GM12878 (cell line): ENCODE measurements at regions not wholly inside any gene's neighbourhood (a gene's known extent, or its start where the extent isn't known, plus 50 kb on each side); places are given as distances from the start of the nearest gene placed in this dataset.

Experiments
- ATAC-seq: fragments of 200-7000 bp; cut with Tn5 transposase; 3 replicates; pipeline ENCODE4 v1.9.1; 2020; ENCODE audit warnings: mild to moderate bottlenecking, moderate library complexity
- BruUV-seq: library from RNA; stranded (reverse); fragments of 400-500 nt; replicated peaks from 2 replicates; lab custom pipeline; 2021; lab: Mats Ljungman, UMichigan
- CTCF ChIA-PET: fragments of 300-600 bp; sonication (Branson Sonifier 250); formaldehyde crosslinking; extraction: SDS; loops from one replicate; lab custom pipeline; 2021; ENCODE audit warnings: inconsistent platforms; lab: Yijun Ruan, JAX
- POLR2A ChIA-PET: fragments of 350-600 bp; formaldehyde crosslinking; extraction: SDS; loops from one replicate; lab custom pipeline; 2021; ENCODE audit warnings: inconsistent platforms; lab: Charles Lee
- RAD21 ChIA-PET: fragments of 300-600 bp; sonication (Branson Sonifier 250); formaldehyde crosslinking; loops from one replicate; lab custom pipeline; 2023; ENCODE audit warnings: antibody characterized with exemption; ENCODE audit not compliant: unreplicated experiment; lab: Charles Lee
- SMC1A ChIA-PET: fragments of 300-600 bp; sonication (Branson Sonifier 250); formaldehyde crosslinking; loops from one replicate; lab custom pipeline; 2023; ENCODE audit not compliant: unreplicated experiment, uncharacterized antibody; lab: Charles Lee
- DNase-seq: peaks from one replicate; pipeline ENCODE4 v3.0.0-alpha.2; 2011; ENCODE audit warnings: low read depth, low spot score
- FAIRE-seq: peaks from 3 replicates; lab custom pipeline; 2011; peaks lifted over from hg19 to GRCh38; lab: Jason Lieb, UNC
- H2AFZ ChIP-seq: 2 replicates; pipeline ENCODE4 v1.6.0; 2011; ENCODE audit warnings: low read depth, low read length, control low read depth; ENCODE audit not compliant: control insufficient read depth
- H3K27ac ChIP-seq: 2 replicates; pipeline ENCODE4 v1.5.1; 2011; ENCODE audit warnings: control low read depth; ENCODE audit not compliant: control insufficient read depth, insufficient read depth
- H3K27me3 ChIP-seq, 2 experiments: replicated peaks in 1 of 2; 2 replicates each; pipeline versions ENCODE4 v1.6.0 to v1.6.1; 2011; ENCODE audit warnings: low read length in 1 of 2; ENCODE audit not compliant: control insufficient read depth in 2 of 2, insufficient read depth in 2 of 2
- H3K36me3 ChIP-seq, 2 experiments: 2 replicates each; pipeline ENCODE4 v1.5.1; 2011; ENCODE audit warnings: low read length in 1 of 2; ENCODE audit not compliant: control insufficient read depth in 2 of 2, insufficient read depth in 2 of 2
- H3K4me1 ChIP-seq: 2 replicates; pipeline ENCODE4 v1.6.1; 2011; ENCODE audit warnings: mild to moderate bottlenecking, low read length, moderate library complexity, mixed read lengths; ENCODE audit not compliant: control insufficient read depth, insufficient read depth
- H3K4me2 ChIP-seq: 2 replicates; pipeline ENCODE4 v1.6.0; 2011; ENCODE audit warnings: control low read depth; ENCODE audit not compliant: control insufficient read depth, insufficient read depth
- H3K4me3 ChIP-seq: fragments of 200-600 bp; sonication (generic); 2 replicates; pipeline ENCODE4 v1.5.1; 2016
- H3K79me2 ChIP-seq: 2 replicates; pipeline ENCODE4 v1.6.0; 2011; ENCODE audit warnings: low read length; ENCODE audit not compliant: control insufficient read depth, insufficient read depth
- H3K9ac ChIP-seq: 2 replicates; pipeline ENCODE4 v1.8.0; 2011; ENCODE audit warnings: low read length, control low read depth, mixed read lengths; ENCODE audit not compliant: control insufficient read depth, insufficient read depth
- H3K9me3 ChIP-seq: replicated peaks from 3 replicates; pipeline ENCODE4 v1.5.1; 2011; ENCODE audit warnings: mild to moderate bottlenecking, low read length; ENCODE audit not compliant: control insufficient read depth, insufficient read depth
- H4K20me1 ChIP-seq: 2 replicates; pipeline ENCODE4 v1.6.0; 2011; ENCODE audit not compliant: control insufficient read depth, insufficient read depth
- ASH2L ChIP-seq: fragments of 300-600, 200-600 bp; sonication (generic); IDR thresholded peaks from 2 replicates; pipeline ENCODE4 v1.6.1; 2017; ENCODE audit warnings: low read depth, mild to moderate bottlenecking, borderline replicate concordance
- BCL11A ChIP-seq: IDR thresholded peaks from 2 replicates; pipeline ENCODE4 v1.6.1; 2011; ENCODE audit warnings: low read depth, low read length
- BMI1 ChIP-seq: fragments of 450-650 bp; IDR thresholded peaks from 2 replicates; pipeline ENCODE4 v1.6.1; 2016; ENCODE audit warnings: mild to moderate bottlenecking, moderate library complexity, borderline replicate concordance
- CEBPB ChIP-seq, 2 experiments: fragments of 150-350 bp in 1 of 2; IDR thresholded peaks; 2 replicates each; pipeline ENCODE4 v1.6.1; 2012 to 2014; ENCODE audit warnings: low read depth in 2 of 2, low read length in 2 of 2, borderline replicate concordance in 1 of 2, inconsistent platforms in 1 of 2
- HSF1 ChIP-seq: fragments of 150-350 bp; IDR thresholded peaks from 2 replicates; pipeline ENCODE4 v1.6.1; 2014; ENCODE audit warnings: mild to moderate bottlenecking, low read depth, low read length
- IKZF1 ChIP-seq: fragments of 450-650 bp; conservative IDR thresholded peaks from 2 replicates; pipeline ENCODE4 v1.6.1; 2017; ENCODE audit warnings: antibody characterized with exemption, mild to moderate bottlenecking
- IRF5 ChIP-seq: fragments of 450-650 bp; IDR thresholded peaks from 2 replicates; pipeline ENCODE4 v1.6.1; 2017; ENCODE audit warnings: borderline replicate concordance
- JUNB ChIP-seq: IDR thresholded peaks from 2 replicates; pipeline ENCODE4 v1.6.1; 2016; ENCODE audit warnings: antibody characterized with exemption, mild to moderate bottlenecking
- NBN ChIP-seq: fragments of 450-650 bp; IDR thresholded peaks from 2 replicates; pipeline ENCODE4 v1.6.1; 2016
- RB1 ChIP-seq: fragments of 450-650 bp; formaldehyde crosslinking; IDR thresholded peaks from 2 replicates; pipeline ENCODE4 v1.6.1; 2017; ENCODE audit warnings: mild to moderate bottlenecking, borderline replicate concordance
- RELA ChIP-seq: fragments of 450-650 bp; IDR thresholded peaks from 2 replicates; pipeline ENCODE4 v1.8.0; 2014; ENCODE audit warnings: borderline replicate concordance; ENCODE audit not compliant: partially characterized antibody
- TCF7 ChIP-seq: IDR thresholded peaks from 2 replicates; pipeline ENCODE4 v1.6.1; 2014; ENCODE audit warnings: antibody characterized with exemption, borderline replicate concordance
- ZBED1 ChIP-seq: IDR thresholded peaks from 2 replicates; pipeline ENCODE4 v1.6.1; 2016; ENCODE audit warnings: borderline replicate concordance
- ZNF217 ChIP-seq: fragments of 450-650 bp; IDR thresholded peaks from 2 replicates; pipeline ENCODE4 v1.6.1; 2017; ENCODE audit warnings: antibody characterized with exemption, mild to moderate bottlenecking
- ZNF622 ChIP-seq: fragments of 450-650 bp; IDR thresholded peaks from 2 replicates; pipeline ENCODE4 v1.6.1; 2017; ENCODE audit warnings: mild to moderate bottlenecking, inconsistent platforms
- WGBS: methylation state at CpG from one replicate; pipeline ENCODE4 v1.1.6; 2016; ENCODE audit warnings: low lambda C conversion rate; ENCODE audit not compliant: insufficient replicate concordance, insufficient coverage; ENCODE audit errors: missing lambda C conversion rate; 5-methylcytosine and 5-hydroxymethylcytosine counted together
- in situ Hi-C: fragments of 300-500 bp; cut with MboI; formaldehyde crosslinking; loops from 9 replicates; pipeline ENCODE4 v1.14.3; 2018; ENCODE audit warnings: mixed read lengths
- intact Hi-C: fragments of 100-400 bp; cut with micrococcal nuclease; formaldehyde crosslinking; loops from one replicate; pipeline ENCODE4 v1.14.2; 2022; ENCODE audit not compliant: unreplicated experiment
- TF ChIP-seq, protein P1 (sequence below): IDR thresholded peaks from 2 replicates; pipeline ENCODE4 v1.6.1; 2012; ENCODE audit warnings: mild to moderate bottlenecking, low read depth, low read length
- TF ChIP-seq, protein P2 (sequence below): IDR thresholded peaks from 2 replicates; pipeline ENCODE4 v1.6.1; 2011; ENCODE audit warnings: borderline replicate concordance, low read depth, mild to moderate bottlenecking, moderate library complexity, low read length; ENCODE audit not compliant: insufficient read depth, poor library complexity, severe bottlenecking
- TF ChIP-seq, protein P3 (sequence below): IDR thresholded peaks from 2 replicates; pipeline ENCODE4 v1.6.1; 2012; ENCODE audit warnings: low read depth, low read length, improper control_type of control experiment

DNA sequence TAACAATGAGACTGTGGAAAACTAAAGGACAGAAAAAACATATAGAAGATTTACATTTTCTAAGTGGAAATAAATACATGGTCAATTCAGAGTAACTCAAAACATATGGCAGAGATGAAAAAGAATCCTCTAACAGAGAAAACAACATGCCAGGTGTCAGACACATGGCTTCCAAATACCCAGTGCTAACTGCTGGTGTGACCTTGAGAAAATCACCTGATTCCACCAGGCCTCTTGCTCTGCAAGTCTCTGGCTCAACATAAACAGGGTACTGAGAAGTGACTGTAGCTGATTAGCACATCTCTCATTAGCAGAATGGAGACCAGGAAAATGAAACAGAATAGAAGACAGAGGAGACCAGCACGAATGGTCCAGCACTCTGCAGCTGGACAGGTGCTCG, 210.8 kb downstream of the HNMT start:
- no peaks in the 10 kb centered on the region for H3K9me3 ChIP-seq
- ATAC-seq (no peak), DNase-seq (no peak), FAIRE-seq (no peak)
- intact Hi-C loops (no loop called here), in situ Hi-C loops (no loop called here)
- H3K36me3 ChIP-seq: no peaks in the 10 kb centered on the region
- no TSS peak for BruUV-seq
- H2AFZ ChIP-seq: no peak overlapping the region
- no peaks in the 10 kb centered on the region for H3K79me2 ChIP-seq
- ChIA-PET POLR2A (no interaction called here), SMC1A (interaction anchor here (0.5 kb wide), 1 partner anchor 1112 kb away, joined by 4 read pairs; no protein-coding TSS in a partner anchor), CTCF (no interaction called here), RAD21 (no interaction called here)
- no peak overlapping the region for H3K9ac ChIP-seq
- H3K4me2 ChIP-seq: no peak overlapping the region
- WGBS: 3% methylated on average over 2 of the region's 2 CpGs
- H3K4me3 ChIP-seq: no peak overlapping the region
- H3K4me1 ChIP-seq: no peaks in the 10 kb centered on the region
- no peaks in the 10 kb centered on the region for H3K27me3 ChIP-seq
- no peak overlapping the region for H3K27ac ChIP-seq
- H4K20me1 ChIP-seq: no peaks in the 10 kb centered on the region
- TF ChIP-seq ASH2L (no peak), ZNF622 (no peak), ZBED1 (no peak), ZNF217 (no peak), JUNB (no peak), HSF1 (no peak), NBN (no peak), RELA (no peak), BMI1 (no peak), BCL11A (no peak), TCF7 (no peak), RB1 (no peak), IRF5 (no peak), IKZF1 (no peak), CEBPB (IDR thresholded peaks at IDR 0.05; ENCODE audit: borderline replicate concordance in 1 of 2, low read depth in 2 of 2, low read length in 2 of 2) (no peak)
- TF ChIP-seq, protein P1, sequence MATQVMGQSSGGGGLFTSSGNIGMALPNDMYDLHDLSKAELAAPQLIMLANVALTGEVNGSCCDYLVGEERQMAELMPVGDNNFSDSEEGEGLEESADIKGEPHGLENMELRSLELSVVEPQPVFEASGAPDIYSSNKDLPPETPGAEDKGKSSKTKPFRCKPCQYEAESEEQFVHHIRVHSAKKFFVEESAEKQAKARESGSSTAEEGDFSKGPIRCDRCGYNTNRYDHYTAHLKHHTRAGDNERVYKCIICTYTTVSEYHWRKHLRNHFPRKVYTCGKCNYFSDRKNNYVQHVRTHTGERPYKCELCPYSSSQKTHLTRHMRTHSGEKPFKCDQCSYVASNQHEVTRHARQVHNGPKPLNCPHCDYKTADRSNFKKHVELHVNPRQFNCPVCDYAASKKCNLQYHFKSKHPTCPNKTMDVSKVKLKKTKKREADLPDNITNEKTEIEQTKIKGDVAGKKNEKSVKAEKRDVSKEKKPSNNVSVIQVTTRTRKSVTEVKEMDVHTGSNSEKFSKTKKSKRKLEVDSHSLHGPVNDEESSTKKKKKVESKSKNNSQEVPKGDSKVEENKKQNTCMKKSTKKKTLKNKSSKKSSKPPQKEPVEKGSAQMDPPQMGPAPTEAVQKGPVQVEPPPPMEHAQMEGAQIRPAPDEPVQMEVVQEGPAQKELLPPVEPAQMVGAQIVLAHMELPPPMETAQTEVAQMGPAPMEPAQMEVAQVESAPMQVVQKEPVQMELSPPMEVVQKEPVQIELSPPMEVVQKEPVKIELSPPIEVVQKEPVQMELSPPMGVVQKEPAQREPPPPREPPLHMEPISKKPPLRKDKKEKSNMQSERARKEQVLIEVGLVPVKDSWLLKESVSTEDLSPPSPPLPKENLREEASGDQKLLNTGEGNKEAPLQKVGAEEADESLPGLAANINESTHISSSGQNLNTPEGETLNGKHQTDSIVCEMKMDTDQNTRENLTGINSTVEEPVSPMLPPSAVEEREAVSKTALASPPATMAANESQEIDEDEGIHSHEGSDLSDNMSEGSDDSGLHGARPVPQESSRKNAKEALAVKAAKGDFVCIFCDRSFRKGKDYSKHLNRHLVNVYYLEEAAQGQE: no peak
- TF ChIP-seq, protein P2, sequence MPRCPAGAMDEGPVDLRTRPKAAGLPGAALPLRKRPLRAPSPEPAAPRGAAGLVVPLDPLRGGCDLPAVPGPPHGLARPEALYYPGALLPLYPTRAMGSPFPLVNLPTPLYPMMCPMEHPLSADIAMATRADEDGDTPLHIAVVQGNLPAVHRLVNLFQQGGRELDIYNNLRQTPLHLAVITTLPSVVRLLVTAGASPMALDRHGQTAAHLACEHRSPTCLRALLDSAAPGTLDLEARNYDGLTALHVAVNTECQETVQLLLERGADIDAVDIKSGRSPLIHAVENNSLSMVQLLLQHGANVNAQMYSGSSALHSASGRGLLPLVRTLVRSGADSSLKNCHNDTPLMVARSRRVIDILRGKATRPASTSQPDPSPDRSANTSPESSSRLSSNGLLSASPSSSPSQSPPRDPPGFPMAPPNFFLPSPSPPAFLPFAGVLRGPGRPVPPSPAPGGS: no peak
- TF ChIP-seq, protein P3, sequence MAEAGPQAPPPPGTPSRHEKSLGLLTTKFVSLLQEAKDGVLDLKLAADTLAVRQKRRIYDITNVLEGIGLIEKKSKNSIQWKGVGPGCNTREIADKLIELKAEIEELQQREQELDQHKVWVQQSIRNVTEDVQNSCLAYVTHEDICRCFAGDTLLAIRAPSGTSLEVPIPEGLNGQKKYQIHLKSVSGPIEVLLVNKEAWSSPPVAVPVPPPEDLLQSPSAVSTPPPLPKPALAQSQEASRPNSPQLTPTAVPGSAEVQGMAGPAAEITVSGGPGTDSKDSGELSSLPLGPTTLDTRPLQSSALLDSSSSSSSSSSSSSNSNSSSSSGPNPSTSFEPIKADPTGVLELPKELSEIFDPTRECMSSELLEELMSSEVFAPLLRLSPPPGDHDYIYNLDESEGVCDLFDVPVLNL: no peak
